ENCODE measurements at regions not wholly inside any gene's neighbourhood (a gene's known extent, or its start where the extent isn't known, plus 50 kb on each side); places are given as distances from the start of the nearest gene placed in this dataset.
"Not testable (repeated sequence)": the region's sequence is repeated elsewhere in the genome, so short reads cannot be mapped to it uniquely, and the experiment has no call there.

GRCh38 chrY:26638063-26638462 lies 1016.1 kb downstream of the CDY1 start:
- Mint-ChIP-seq H3K4me1 (ENCODE audit: low read depth) (no peaks in the 10 kb centered on the region), H3K4me3 (no peak overlapping the region), H3K9me3 (ENCODE audit: low read depth) (peaks cover 26% of the 10 kb centered on the region), H3K36me3 (peaks cover 23% of the 10 kb centered on the region), H3K27me3 (no peaks in the 10 kb centered on the region), H3K27ac (no peak overlapping the region)

- H3K27me3 Mint-ChIP-seq; H3K27ac Mint-ChIP-seq; H3K4me3 Mint-ChIP-seq; H3K4me1 Mint-ChIP-seq (ENCODE audit: low read depth); H3K36me3 Mint-ChIP-seq: not testable (repeated sequence)
- peaks cover 19% of the 10 kb centered on the region for H3K9me3 Mint-ChIP-seq (ENCODE audit: low read depth)
Measured at GRCh38 chrY:26645856-26646255, 1023.9 kb downstream of the CDY1 start.

GRCh38 chrY:26648240-26648639 lies 1026.3 kb downstream of the CDY1 start:
- H3K9me3 Mint-ChIP-seq (ENCODE audit: low read depth); H3K27ac Mint-ChIP-seq; H3K4me1 Mint-ChIP-seq (ENCODE audit: low read depth); H3K36me3 Mint-ChIP-seq; H3K27me3 Mint-ChIP-seq; H3K4me3 Mint-ChIP-seq: not testable (repeated sequence)

- H3K36me3 Mint-ChIP-seq: peaks cover 38% of the 10 kb centered on the region
Measured at GRCh38 chrY:26664245-26664644, 1042.3 kb downstream of the CDY1 start.

GRCh38 chrY:26666691-26667090 lies 1044.8 kb downstream of the CDY1 start:
- not testable (repeated sequence) for H3K4me3 Mint-ChIP-seq; H3K27me3 Mint-ChIP-seq; H3K4me1 Mint-ChIP-seq (ENCODE audit: low read depth); H3K27ac Mint-ChIP-seq
- H3K36me3 Mint-ChIP-seq: peaks cover 44% of the 10 kb centered on the region
- peaks cover 54% of the 10 kb centered on the region for H3K9me3 Mint-ChIP-seq (ENCODE audit: low read depth)

More at GRCh38 chrY:26664245-26664644, 1042.3 kb downstream of the CDY1 start:
- not testable (repeated sequence) for H3K27me3 Mint-ChIP-seq; H3K4me1 Mint-ChIP-seq (ENCODE audit: low read depth); H3K4me3 Mint-ChIP-seq; H3K27ac Mint-ChIP-seq
- H3K9me3 Mint-ChIP-seq (ENCODE audit: low read depth): peaks cover 51% of the 10 kb centered on the region

GRCh38 chrY:26669243-26669642 lies 1047.3 kb downstream of the CDY1 start:
- Mint-ChIP-seq H3K9me3 (ENCODE audit: low read depth) (peaks cover 33% of the 10 kb centered on the region), H3K36me3 (peaks cover 30% of the 10 kb centered on the region)
- not testable (repeated sequence) for H3K27ac Mint-ChIP-seq; H3K4me3 Mint-ChIP-seq; H3K27me3 Mint-ChIP-seq; H3K4me1 Mint-ChIP-seq (ENCODE audit: low read depth)

- H3K27ac Mint-ChIP-seq, H3K4me3 Mint-ChIP-seq: not testable (repeated sequence)
- H3K9me3 Mint-ChIP-seq (ENCODE audit: low read depth): peaks cover 22% of the 10 kb centered on the region
Measured at GRCh38 chrY:26670360-26670871, 1048.5 kb downstream of the CDY1 start.

GRCh38 chrY:26670881-26671879 lies 1049.3 kb downstream of the CDY1 start:
- not testable (repeated sequence) for H3K27ac Mint-ChIP-seq; H3K4me3 Mint-ChIP-seq; H3K4me1 Mint-ChIP-seq (ENCODE audit: low read depth); H3K27me3 Mint-ChIP-seq
- Mint-ChIP-seq H3K9me3 (ENCODE audit: low read depth) (peaks cover 22% of the 10 kb centered on the region), H3K36me3 (peaks cover 22% of the 10 kb centered on the region)

More at GRCh38 chrY:26670360-26670871, 1048.5 kb downstream of the CDY1 start:
- not testable (repeated sequence) for H3K4me1 Mint-ChIP-seq (ENCODE audit: low read depth); H3K27me3 Mint-ChIP-seq
- peaks cover 22% of the 10 kb centered on the region for H3K36me3 Mint-ChIP-seq
